Adrenal gland (tissue), 9 donors: ENCODE measurements at regions not wholly inside any gene's neighbourhood (a gene's known extent, or its start where the extent isn't known, plus 50 kb on each side); places are given as distances from the start of the nearest gene placed in this dataset.

Experiments used
- DNase-seq, 7 donors: peaks; one replicate each; pipeline ENCODE4 v3.0.0-alpha.2; 2019 to 2020
- H3K27ac ChIP-seq, 5 donors: fragments of 200-600 bp; sonication (generic) in 4 of 5; 1 replicate in 3 of 5; 2 replicates in 2 of 5; pipeline versions ENCODE4 v1.5.1 to v1.8.0; 2016 to 2020; ENCODE audit warnings: mild to moderate bottlenecking in 1 of 5
- H3K27me3 ChIP-seq: fragments of 200-600 bp; 2 replicates; pipeline ENCODE4 v1.8.0; 2021
- H3K36me3 ChIP-seq, 2 donors: fragments of 200-600 bp; replicated peaks in 1 of 2; 1 replicate in 1 of 2; 2 replicates in 1 of 2; pipeline versions ENCODE4 v1.5.1 to v1.8.0; 2018 to 2022
- H3K4me1 ChIP-seq, 2 donors: fragments of 200-600 bp; replicated peaks in 1 of 2; 1 replicate in 1 of 2; 2 replicates in 1 of 2; pipeline versions ENCODE4 v1.5.1 to v1.8.0; 2018 to 2021
- H3K4me3 ChIP-seq, 4 donors: fragments of 200-600 bp; sonication (generic) in 3 of 4; one replicate each; pipeline ENCODE4 v1.5.1; 2016 to 2018
- H3K9me3 ChIP-seq, 3 donors: fragments of 200-600 bp; sonication (generic) in 1 of 3; replicated peaks in 1 of 3; 1 replicate in 2 of 3; 2 replicates in 1 of 3; pipeline versions ENCODE4 v1.5.1 to v1.8.0; 2016 to 2021
- POLR2A ChIP-seq, 2 donors: fragments of 450-650 bp; IDR thresholded peaks; one replicate each; pipeline ENCODE4 v1.6.1; 2017; ENCODE audit warnings: antibody characterized with exemption in 2 of 2, mild to moderate bottlenecking in 2 of 2, moderate library complexity in 1 of 2
- WGBS, 4 donors: extraction: QIAGEN DNeasy Blood & Tissue Kit in 2 of 4; methylation state at CpG; one replicate each; pipeline versions ENCODE4 v1.1.5 to v1.1.7; 2013 to 2017; 5-methylcytosine and 5-hydroxymethylcytosine counted together
- intact Hi-C, 2 donors: fragments of 100-400 bp; cut with DNase I; formaldehyde crosslinking; loops; one replicate each; pipeline versions ENCODE4 v1.14.1 to v1.15.0; 2022 to 2023
- TF ChIP-seq, protein P1 (sequence below), 6 experiments: fragments of 450-650 bp in 4 of 6; fragments of 200-600 bp in 2 of 6; sonication (generic) in 1 of 6; IDR thresholded peaks; 1 replicate in 5 of 6; 2 replicates in 1 of 6; pipeline versions ENCODE4 v1.5.1 to v1.8.0; 2016 to 2021; ENCODE audit warnings: antibody characterized with exemption in 6 of 6, mild to moderate bottlenecking in 2 of 6, moderate library complexity in 1 of 6
- donor health status: healthy with polysubstance abuse.
- donor health status: Bipolar disorder and iron deficiency.
- donor health status: DM: yes; HTN: yes; CAD: no.
- donor health status: DM: no; HTN: no; CAD: no.
- donor health status: DM: no; HTN: no; CAD: no.

DNA sequence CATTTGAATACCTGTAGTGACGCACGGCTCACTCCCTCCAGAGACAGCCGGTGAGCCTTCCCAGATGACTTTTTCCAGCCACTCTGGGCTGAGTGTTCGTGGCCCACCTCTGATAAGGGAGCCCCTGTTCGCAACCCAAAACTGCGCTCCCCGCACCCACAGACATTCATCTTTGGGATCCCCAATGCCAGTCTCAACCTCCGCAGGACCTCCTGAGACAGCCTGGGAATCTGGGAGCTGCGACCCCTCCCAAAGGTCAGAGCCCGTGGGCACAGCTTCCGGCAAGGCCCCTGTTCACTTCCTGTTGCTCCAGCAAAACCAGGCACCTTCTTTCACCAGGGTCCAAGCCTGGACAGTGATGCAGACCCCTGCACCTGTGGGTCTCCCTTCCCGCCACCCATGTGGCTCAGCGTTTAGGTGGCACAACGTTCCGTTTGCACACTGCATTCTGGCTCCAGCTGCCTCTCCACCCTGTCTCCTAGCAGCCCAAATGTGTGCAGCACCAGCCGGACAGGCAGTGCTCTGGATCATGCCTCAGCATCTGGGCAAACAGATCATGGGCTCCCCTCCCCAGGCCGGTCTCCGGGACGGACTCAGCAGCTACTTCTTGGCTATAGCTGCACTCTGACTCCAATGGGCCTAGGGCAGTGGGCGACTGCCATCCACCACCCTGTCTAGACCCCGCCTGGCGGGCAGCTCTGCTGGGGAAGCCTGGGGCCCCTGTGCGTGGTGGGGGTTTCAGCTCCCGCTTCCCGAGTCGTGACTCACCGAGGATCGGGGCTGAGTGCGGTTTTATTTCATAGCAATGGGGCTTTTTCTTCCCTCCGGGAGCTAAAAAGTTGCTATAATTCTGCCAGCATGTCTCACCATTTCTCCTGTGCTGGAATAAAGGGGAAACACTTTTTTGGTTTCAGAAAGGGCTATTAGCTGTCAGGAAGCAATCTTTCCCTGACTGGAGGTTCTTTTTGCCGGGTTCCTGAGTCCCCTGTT lies 156.0 kb downstream of the OLFM1 start:
- no peaks in the 10 kb centered on the region for H3K4me1 ChIP-seq
- H3K36me3 ChIP-seq: no peaks in the 10 kb centered on the region
- TF ChIP-seq, protein P1, sequence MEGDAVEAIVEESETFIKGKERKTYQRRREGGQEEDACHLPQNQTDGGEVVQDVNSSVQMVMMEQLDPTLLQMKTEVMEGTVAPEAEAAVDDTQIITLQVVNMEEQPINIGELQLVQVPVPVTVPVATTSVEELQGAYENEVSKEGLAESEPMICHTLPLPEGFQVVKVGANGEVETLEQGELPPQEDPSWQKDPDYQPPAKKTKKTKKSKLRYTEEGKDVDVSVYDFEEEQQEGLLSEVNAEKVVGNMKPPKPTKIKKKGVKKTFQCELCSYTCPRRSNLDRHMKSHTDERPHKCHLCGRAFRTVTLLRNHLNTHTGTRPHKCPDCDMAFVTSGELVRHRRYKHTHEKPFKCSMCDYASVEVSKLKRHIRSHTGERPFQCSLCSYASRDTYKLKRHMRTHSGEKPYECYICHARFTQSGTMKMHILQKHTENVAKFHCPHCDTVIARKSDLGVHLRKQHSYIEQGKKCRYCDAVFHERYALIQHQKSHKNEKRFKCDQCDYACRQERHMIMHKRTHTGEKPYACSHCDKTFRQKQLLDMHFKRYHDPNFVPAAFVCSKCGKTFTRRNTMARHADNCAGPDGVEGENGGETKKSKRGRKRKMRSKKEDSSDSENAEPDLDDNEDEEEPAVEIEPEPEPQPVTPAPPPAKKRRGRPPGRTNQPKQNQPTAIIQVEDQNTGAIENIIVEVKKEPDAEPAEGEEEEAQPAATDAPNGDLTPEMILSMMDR (IDR thresholded peaks at IDR 0.05): no peak
- no peak for TF ChIP-seq POLR2A (IDR thresholded peaks at IDR 0.05)
- no peak overlapping the region for H3K4me3 ChIP-seq
- H3K27ac ChIP-seq: no peak overlapping the region
- 73 to 80% (median 77%) methylated on average over 18 to 31 of the region's 31 CpGs for WGBS, 4 donors
- no peaks in the 10 kb centered on the region for H3K9me3 ChIP-seq
- no peak for DNase-seq
- intact Hi-C loops: no loop called here
- H3K27me3 ChIP-seq: peaks cover 9% of the 10 kb centered on the region

DNA sequence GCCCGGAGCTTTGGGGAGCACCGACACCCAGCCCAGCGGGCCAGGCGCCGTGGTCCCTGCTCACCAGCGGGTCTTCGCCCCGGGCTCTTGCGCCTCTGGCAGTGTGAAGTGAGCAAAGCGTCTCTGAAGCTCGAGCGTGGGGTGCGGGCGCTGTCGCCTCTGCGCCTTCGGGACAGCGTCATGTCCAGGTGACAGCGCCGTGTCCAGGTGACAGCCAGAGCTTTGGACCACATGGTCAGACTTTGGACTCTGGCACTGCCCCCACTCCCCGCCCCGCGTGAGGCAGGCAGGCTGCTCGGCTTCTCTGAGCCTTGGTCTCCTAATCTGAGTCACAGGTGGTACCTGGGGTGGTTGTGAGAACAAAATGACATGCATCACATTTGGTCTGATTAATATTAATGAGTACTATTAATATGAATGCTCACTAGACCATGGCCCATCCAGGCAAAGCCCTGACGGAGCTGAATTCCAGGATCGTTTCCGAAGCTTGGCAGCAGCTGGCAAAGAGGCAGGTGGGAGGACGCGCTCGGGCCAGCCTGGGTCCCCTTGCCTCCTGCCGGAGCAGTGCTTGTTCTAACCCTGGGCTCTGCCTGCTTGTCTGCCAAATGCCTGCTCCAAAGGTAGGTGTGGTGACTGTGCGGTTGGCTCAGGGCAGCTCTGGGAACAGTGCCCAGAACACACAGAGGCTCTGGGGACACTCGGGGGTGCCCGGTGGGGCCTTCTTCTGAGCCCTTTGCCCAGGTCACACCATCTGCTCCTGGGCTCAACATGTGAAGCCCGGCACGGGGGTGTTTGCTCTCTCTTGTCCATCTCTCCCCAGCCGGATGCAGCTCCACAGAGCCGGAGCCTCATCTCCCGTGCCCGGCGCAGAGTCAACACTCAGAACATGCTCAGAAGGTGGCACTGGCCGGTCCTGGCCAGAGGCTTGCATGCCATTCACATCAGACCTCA lies 157.1 kb downstream of the OLFM1 start:
- no peak for TF ChIP-seq POLR2A (IDR thresholded peaks at IDR 0.05)
- TF ChIP-seq, protein P1 (IDR thresholded peaks at IDR 0.05): no peak
- H3K36me3 ChIP-seq: no peaks in the 10 kb centered on the region
- H3K4me3 ChIP-seq: no peak overlapping the region
- peaks cover 9% of the 10 kb centered on the region for H3K27me3 ChIP-seq
- WGBS, 4 donors: 79 to 89% (median 83%) methylated on average over 13 to 42 of the region's 42 CpGs
- intact Hi-C loops: no loop called here
- H3K9me3 ChIP-seq: no peaks in the 10 kb centered on the region
- no peaks in the 10 kb centered on the region for H3K4me1 ChIP-seq
- no peak overlapping the region for H3K27ac ChIP-seq
- DNase-seq: no peak

DNA sequence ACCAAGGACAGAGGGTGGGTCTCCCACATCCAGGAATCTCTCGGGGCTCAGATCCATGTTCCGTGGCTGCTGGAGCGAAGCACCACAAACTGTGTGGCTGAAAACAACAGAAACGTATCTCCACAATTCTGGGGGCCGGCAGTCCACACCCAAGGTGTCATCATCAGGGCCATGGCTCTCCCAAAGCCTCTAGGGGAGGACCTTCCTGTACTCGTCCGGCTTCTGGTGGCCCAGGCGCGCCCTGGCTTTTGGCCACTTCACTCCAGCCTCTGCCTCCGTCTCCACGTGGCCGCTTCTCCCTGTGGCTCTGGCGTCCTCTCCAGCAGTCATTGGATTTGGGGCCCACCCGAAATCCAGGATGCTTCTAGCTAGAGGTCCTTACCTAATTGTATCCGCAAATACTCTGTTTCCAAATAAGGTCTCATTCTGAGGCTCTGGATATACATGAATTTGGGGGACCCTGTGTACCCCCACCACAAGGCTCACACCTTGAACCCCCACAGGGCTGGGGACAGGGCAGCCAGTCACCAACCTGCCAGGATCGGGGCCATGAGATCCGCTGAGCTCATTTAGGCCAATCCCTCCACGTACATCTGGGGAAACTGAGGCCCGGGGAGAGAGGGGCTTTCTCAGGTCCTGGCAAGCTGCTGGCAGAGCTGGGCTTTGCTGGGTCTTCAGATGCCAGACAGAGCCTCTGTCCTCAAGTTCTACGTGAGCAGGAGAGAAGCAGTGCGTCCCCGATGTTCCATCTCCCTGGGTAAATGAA lies 158.2 kb downstream of the OLFM1 start:
- H3K27ac ChIP-seq: no peak overlapping the region
- intact Hi-C loops: no loop called here
- H3K4me1 ChIP-seq: no peaks in the 10 kb centered on the region
- DNase-seq: no peak
- WGBS, 4 donors: 83 to 90% (median 87%) methylated on average over 17 to 22 of the region's 22 CpGs
- TF ChIP-seq, protein P1 (IDR thresholded peaks at IDR 0.05): no peak
- no peak for TF ChIP-seq POLR2A (IDR thresholded peaks at IDR 0.05)
- peaks cover 9% of the 10 kb centered on the region for H3K27me3 ChIP-seq
- no peaks in the 10 kb centered on the region for H3K36me3 ChIP-seq
- H3K9me3 ChIP-seq: no peaks in the 10 kb centered on the region
- H3K4me3 ChIP-seq: no peak overlapping the region
